ENCODE measurements at regions not wholly inside any gene's neighbourhood (a gene's known extent, or its start where the extent isn't known, plus 50 kb on each side); places are given as distances from the start of the nearest gene placed in this dataset.

GRCh38 chr9:79357616-79358015 lies 214.1 kb upstream of the TLE4 start:
- no peak overlapping the region for H3K4me2 ChIP-seq
- H2AFZ ChIP-seq (ENCODE audit: low read depth), result no peak overlapping the region
- no peak overlapping the region for H3K4me3 ChIP-seq (IDR thresholded peaks at IDR 0.05; ENCODE audit: insufficient read depth, low read depth, low read length)
- no peaks in the 10 kb centered on the region for H3K4me1 ChIP-seq (ENCODE audit: low read depth, poor library complexity, severe bottlenecking)
- no peaks in the 10 kb centered on the region for H4K20me1 ChIP-seq (ENCODE audit: insufficient read depth)
- no peak overlapping the region for H3K9ac ChIP-seq
- H3K36me3 ChIP-seq (ENCODE audit: insufficient read depth), result no peaks in the 10 kb centered on the region
- no peak for TF ChIP-seq CTCF (conservative IDR thresholded peaks at IDR 0.05; ENCODE audit: low read depth, low read length)
- H3K27ac ChIP-seq, result no peak overlapping the region
- no peaks in the 10 kb centered on the region for H3K27me3 ChIP-seq (ENCODE audit: insufficient read depth, low read depth)
- H3K79me2 ChIP-seq (ENCODE audit: insufficient read depth, low read depth), result no peaks in the 10 kb centered on the region

GRCh38 chr9:79360387-79361347 lies 211.1 kb upstream of the TLE4 start:
- Histone ChIP-seq H3K4me2 (no peak overlapping the region), H3K9ac (no peak overlapping the region), H3K27ac (no peak overlapping the region), H3K79me2 (ENCODE audit: insufficient read depth, low read depth) (no peaks in the 10 kb centered on the region), H3K27me3 (ENCODE audit: insufficient read depth, low read depth) (no peaks in the 10 kb centered on the region), H2AFZ (ENCODE audit: low read depth) (no peak overlapping the region), H4K20me1 (ENCODE audit: insufficient read depth) (no peaks in the 10 kb centered on the region), H3K36me3 (ENCODE audit: insufficient read depth) (no peaks in the 10 kb centered on the region), H3K4me1 (ENCODE audit: low read depth, poor library complexity, severe bottlenecking) (no peaks in the 10 kb centered on the region), H3K4me3 (IDR thresholded peaks at IDR 0.05; ENCODE audit: insufficient read depth, low read depth, low read length) (no peak overlapping the region)
- TF ChIP-seq CTCF (conservative IDR thresholded peaks at IDR 0.05; ENCODE audit: low read depth, low read length), result no peak

- H3K9ac ChIP-seq, result no peak overlapping the region
- no peak for TF ChIP-seq CTCF (conservative IDR thresholded peaks at IDR 0.05; ENCODE audit: low read depth, low read length)
- H3K79me2 ChIP-seq (ENCODE audit: insufficient read depth, low read depth), result no peaks in the 10 kb centered on the region
- no peaks in the 10 kb centered on the region for H3K36me3 ChIP-seq (ENCODE audit: insufficient read depth)
- no peak overlapping the region for H3K4me2 ChIP-seq
- no peaks in the 10 kb centered on the region for H3K27me3 ChIP-seq (ENCODE audit: insufficient read depth, low read depth)
- H3K4me1 ChIP-seq (ENCODE audit: low read depth, poor library complexity, severe bottlenecking), result no peaks in the 10 kb centered on the region
- no peak overlapping the region for H2AFZ ChIP-seq (ENCODE audit: low read depth)
- no peak overlapping the region for H3K27ac ChIP-seq
- H4K20me1 ChIP-seq (ENCODE audit: insufficient read depth), result no peaks in the 10 kb centered on the region
- no peak overlapping the region for H3K4me3 ChIP-seq (IDR thresholded peaks at IDR 0.05; ENCODE audit: insufficient read depth, low read depth, low read length)
Observed at GRCh38 chr9:79362100-79363081, 209.4 kb upstream of the TLE4 start.

- H3K4me3 ChIP-seq (IDR thresholded peaks at IDR 0.05; ENCODE audit: insufficient read depth, low read depth, low read length), result no peak overlapping the region
- no peaks in the 10 kb centered on the region for H3K79me2 ChIP-seq (ENCODE audit: insufficient read depth, low read depth)
- no peak overlapping the region for H3K4me2 ChIP-seq
- H3K27ac ChIP-seq, result no peak overlapping the region
- H3K9ac ChIP-seq, result no peak overlapping the region
- H3K4me1 ChIP-seq (ENCODE audit: low read depth, poor library complexity, severe bottlenecking), result no peaks in the 10 kb centered on the region
- no peak for TF ChIP-seq CTCF (conservative IDR thresholded peaks at IDR 0.05; ENCODE audit: low read depth, low read length)
- H3K36me3 ChIP-seq (ENCODE audit: insufficient read depth), result no peaks in the 10 kb centered on the region
- no peaks in the 10 kb centered on the region for H4K20me1 ChIP-seq (ENCODE audit: insufficient read depth)
- H3K27me3 ChIP-seq (ENCODE audit: insufficient read depth, low read depth), result no peaks in the 10 kb centered on the region
- no peak overlapping the region for H2AFZ ChIP-seq (ENCODE audit: low read depth)
Observed at GRCh38 chr9:79369676-79370075, 202.1 kb upstream of the TLE4 start.

Measured in KMS-11 (cell line).